Calu3 (cell line): ENCODE measurements at regions not wholly inside any gene's neighbourhood (a gene's known extent, or its start where the extent isn't known, plus 50 kb on each side); places are given as distances from the start of the nearest gene placed in this dataset.

Source experiments
- BruUV-seq: library from RNA; stranded (reverse); fragments of 400-500 nt; replicated peaks from 2 replicates; lab custom pipeline; 2021; lab: Mats Ljungman, UMichigan
- CTCF ChIA-PET: fragments of 300-600 bp; sonication (Branson Sonifier 250); formaldehyde crosslinking; loops from one replicate; lab custom pipeline; 2022; ENCODE audit warnings: antibody characterized with exemption; lab: Charles Lee
- DNase-seq: peaks from one replicate; pipeline ENCODE4 v3.0.0; 2022
- H3K27ac Mint-ChIP-seq: one replicate; pipeline ENCODE4 v1.8.0; 2022; ENCODE audit warnings: mixed read lengths; ENCODE audit not compliant: unreplicated experiment
- H3K27me3 Mint-ChIP-seq: one replicate; pipeline ENCODE4 v1.8.0; 2022; ENCODE audit warnings: mixed read lengths; ENCODE audit not compliant: unreplicated experiment
- H3K36me3 Mint-ChIP-seq: one replicate; pipeline ENCODE4 v1.8.0; 2022; ENCODE audit warnings: mild to moderate bottlenecking, moderate library complexity, mixed read lengths; ENCODE audit not compliant: insufficient read depth, unreplicated experiment
- H3K4me1 Mint-ChIP-seq: one replicate; pipeline ENCODE4 v1.8.0; 2022; ENCODE audit warnings: mild to moderate bottlenecking, low read depth, mixed read lengths; ENCODE audit not compliant: unreplicated experiment
- H3K4me3 Mint-ChIP-seq: one replicate; pipeline ENCODE4 v1.8.0; 2022; ENCODE audit warnings: mild to moderate bottlenecking, low read depth, moderate library complexity, mixed read lengths; ENCODE audit not compliant: unreplicated experiment
- H3K9me3 Mint-ChIP-seq: one replicate; pipeline ENCODE4 v1.8.0; 2022; ENCODE audit warnings: low read depth, mixed read lengths; ENCODE audit not compliant: unreplicated experiment
- CTCF ChIP-seq: fragments of 200-600 bp; IDR thresholded peaks from one replicate; pipeline ENCODE4 v1.8.0; 2022; ENCODE audit warnings: antibody characterized with exemption; ENCODE audit not compliant: unreplicated experiment
- intact Hi-C: fragments of 100-400 bp; cut with micrococcal nuclease; formaldehyde crosslinking; loops from one replicate; pipeline ENCODE4 v1.10.0; 2022; ENCODE audit not compliant: unreplicated experiment

- no TSS peak for BruUV-seq
- no peak for DNase-seq
These were observed 92.4 kb upstream of the CAST start for GRCh38 chr5:96569770-96570169.

GRCh38 chr5:96572864-96573512 lies 89.2 kb upstream of the CAST start:
- CTCF ChIA-PET: interaction anchor here (0.7 kb wide), 1 partner anchor 25 kb away, joined by 4 read pairs; no protein-coding TSS in a partner anchor
- no TSS peak for BruUV-seq
- Mint-ChIP-seq H3K36me3 (no peaks in the 10 kb centered on the region), H3K9me3 (no peaks in the 10 kb centered on the region), H3K27ac (no peak overlapping the region), H3K27me3 (peaks cover 28% of the 10 kb centered on the region), H3K4me1 (peaks cover 8% of the 10 kb centered on the region), H3K4me3 (no peak overlapping the region)
- intact Hi-C loops: no loop called here
- DNase-seq: no peak
- no peak for TF ChIP-seq CTCF

More at GRCh38 chr5:96569770-96570169, 92.4 kb upstream of the CAST start:
- H3K27ac Mint-ChIP-seq: no peak overlapping the region
- H3K9me3 Mint-ChIP-seq: no peaks in the 10 kb centered on the region
- H3K4me1 Mint-ChIP-seq: peaks cover 16% of the 10 kb centered on the region
- CTCF ChIA-PET: interaction anchor here (0.5 kb wide), 1 partner anchor 896 kb away, joined by 3 read pairs; no protein-coding TSS in a partner anchor
- H3K36me3 Mint-ChIP-seq: no peaks in the 10 kb centered on the region
- peaks cover 43% of the 10 kb centered on the region for H3K27me3 Mint-ChIP-seq
- H3K4me3 Mint-ChIP-seq: no peak overlapping the region
- TF ChIP-seq CTCF: no peak
- intact Hi-C loops: no loop called here

- CTCF ChIA-PET: interaction anchor here (0.7 kb wide), 1 partner anchor 25 kb away, joined by 4 read pairs; no protein-coding TSS in a partner anchor
- no peak for TF ChIP-seq CTCF
These were observed 88.7 kb upstream of the CAST start for GRCh38 chr5:96573513-96573894.

GRCh38 chr5:96576876-96577275 lies 85.3 kb upstream of the CAST start:
- no peak overlapping the region for H3K27ac Mint-ChIP-seq

More at GRCh38 chr5:96573513-96573894, 88.7 kb upstream of the CAST start:
- Mint-ChIP-seq H3K36me3 (no peaks in the 10 kb centered on the region), H3K27ac (no peak overlapping the region), H3K4me1 (peaks cover 8% of the 10 kb centered on the region), H3K9me3 (no peaks in the 10 kb centered on the region), H3K27me3 (peaks cover 24% of the 10 kb centered on the region), H3K4me3 (no peak overlapping the region)
- no TSS peak for BruUV-seq
- DNase-seq: no peak
- intact Hi-C loops: no loop called here

More at GRCh38 chr5:96576876-96577275, 85.3 kb upstream of the CAST start:
- Mint-ChIP-seq H3K4me3 (no peak overlapping the region), H3K36me3 (no peaks in the 10 kb centered on the region), H3K9me3 (no peaks in the 10 kb centered on the region), H3K4me1 (peaks cover 8% of the 10 kb centered on the region), H3K27me3 (no peaks in the 10 kb centered on the region)
- CTCF ChIA-PET: no interaction called here
- DNase-seq: no peak
- no TSS peak for BruUV-seq
- TF ChIP-seq CTCF: no peak
- intact Hi-C loops: no loop called here
